WTC11 (cell line): ENCODE measurements at regions not wholly inside any gene's neighbourhood (a gene's known extent, or its start where the extent isn't known, plus 50 kb on each side); places are given as distances from the start of the nearest gene placed in this dataset.

Experiments used
- ATAC-seq: fragments of 200-7000 bp; cut with Tn5 transposase; 2 replicates; pipeline ENCODE4 v1.10.0; 2021; ENCODE audit warnings: mild to moderate bottlenecking, moderate library complexity
- CTCF ChIA-PET: fragments of 300-600 bp; sonication (Branson Sonifier 250); formaldehyde crosslinking; loops from one replicate; lab custom pipeline; 2021; ENCODE audit warnings: antibody characterized with exemption; lab: Charles Lee
- POLR2A ChIA-PET: fragments of 350-600 bp; sonication (Branson Sonifier 250); formaldehyde crosslinking; loops from one replicate; lab custom pipeline; 2021; ENCODE audit warnings: antibody characterized with exemption; lab: Charles Lee
- DNase-seq: peaks from one replicate; pipeline ENCODE4 v3.0.0; 2021; ENCODE audit warnings: low spot score
- H3K27ac Mint-ChIP-seq: 2 replicates; pipeline ENCODE4 v1.8.0; 2021; ENCODE audit warnings: mixed read lengths
- H3K27me3 Mint-ChIP-seq: 2 replicates; pipeline ENCODE4 v1.8.0; 2021; ENCODE audit warnings: low read depth, mild to moderate bottlenecking, moderate library complexity, mixed read lengths
- H3K36me3 Mint-ChIP-seq: 2 replicates; pipeline ENCODE4 v1.8.0; 2021; ENCODE audit warnings: mixed read lengths
- H3K4me1 Mint-ChIP-seq: 2 replicates; pipeline ENCODE4 v1.8.0; 2022; ENCODE audit warnings: mixed read lengths
- H3K4me3 Mint-ChIP-seq: 2 replicates; pipeline ENCODE4 v1.8.0; 2021; ENCODE audit warnings: mild to moderate bottlenecking, moderate library complexity, mixed read lengths
- H3K9me3 Mint-ChIP-seq: 2 replicates; pipeline ENCODE4 v1.8.0; 2021; ENCODE audit warnings: mixed read lengths
- CREB1 ChIP-seq: sonication (generic); formaldehyde crosslinking; IDR thresholded peaks from 2 replicates; pipeline ENCODE4 v1.8.0; 2023; ENCODE audit warnings: mild to moderate bottlenecking, missing genetic modification reagents
- E2F4 ChIP-seq: sonication (generic); formaldehyde crosslinking; IDR thresholded peaks from 2 replicates; pipeline ENCODE4 v1.8.1; 2022; ENCODE audit warnings: low read depth, mild to moderate bottlenecking, moderate library complexity, missing genetic modification reagents, borderline replicate concordance
- ERG ChIP-seq: fragments of 250-450 bp; sonication (Bioruptor Pico); IDR thresholded peaks from 2 replicates; pipeline ENCODE4 v1.8.0; 2021; ENCODE audit warnings: mild to moderate bottlenecking
- ESRRA ChIP-seq: sonication (generic); formaldehyde crosslinking; IDR thresholded peaks from 2 replicates; pipeline ENCODE4 v1.8.1; 2022; ENCODE audit warnings: mild to moderate bottlenecking, missing genetic modification reagents, borderline replicate concordance
- FOXJ3 ChIP-seq: sonication (generic); formaldehyde crosslinking; IDR thresholded peaks from 2 replicates; pipeline ENCODE4 v1.9.0; 2021; ENCODE audit warnings: missing genetic modification reagents, mild to moderate bottlenecking, borderline replicate concordance
- FOXK1 ChIP-seq: sonication (generic); formaldehyde crosslinking; IDR thresholded peaks from 2 replicates; pipeline ENCODE4 v1.8.0; 2022; ENCODE audit warnings: mild to moderate bottlenecking, moderate library complexity, missing genetic modification reagents
- FOXP1 ChIP-seq: sonication (generic); formaldehyde crosslinking; IDR thresholded peaks from 2 replicates; pipeline ENCODE4 v1.8.0; 2022; ENCODE audit warnings: missing genetic modification reagents, mild to moderate bottlenecking, moderate library complexity, borderline replicate concordance
- FOXP4 ChIP-seq: sonication (generic); formaldehyde crosslinking; IDR thresholded peaks from 2 replicates; pipeline ENCODE4 v1.8.0; 2022; ENCODE audit warnings: mild to moderate bottlenecking, missing genetic modification reagents
- MXD4 ChIP-seq: fragments of 250-450 bp; sonication (Bioruptor Pico); IDR thresholded peaks from 2 replicates; pipeline ENCODE4 v1.8.0; 2021; ENCODE audit warnings: mild to moderate bottlenecking, moderate library complexity, borderline replicate concordance
- NR1H2 ChIP-seq: sonication (generic); formaldehyde crosslinking; IDR thresholded peaks from 2 replicates; pipeline ENCODE4 v1.9.0; 2021; ENCODE audit warnings: mild to moderate bottlenecking, moderate library complexity, missing genetic modification reagents
- RELA ChIP-seq: sonication (generic); formaldehyde crosslinking; IDR thresholded peaks from 2 replicates; pipeline ENCODE4 v1.8.1; 2022; ENCODE audit warnings: missing genetic modification reagents, mild to moderate bottlenecking, borderline replicate concordance
- SP1 ChIP-seq: sonication (generic); formaldehyde crosslinking; conservative IDR thresholded peaks from 2 replicates; pipeline ENCODE4 v1.8.1; 2022; ENCODE audit warnings: missing genetic modification reagents
- TEAD1 ChIP-seq: sonication (generic); formaldehyde crosslinking; IDR thresholded peaks from 2 replicates; pipeline ENCODE4 v1.8.0; 2022; ENCODE audit warnings: mild to moderate bottlenecking, missing genetic modification reagents
- USF1 ChIP-seq: sonication (generic); formaldehyde crosslinking; IDR thresholded peaks from 2 replicates; pipeline ENCODE4 v1.8.0; 2022; ENCODE audit warnings: mild to moderate bottlenecking, missing genetic modification reagents
- ZNF219 ChIP-seq: sonication (generic); formaldehyde crosslinking; IDR thresholded peaks from 2 replicates; pipeline ENCODE4 v1.8.0; 2023; ENCODE audit warnings: missing genetic modification reagents, mild to moderate bottlenecking, borderline replicate concordance
- ZNF232 ChIP-seq: sonication (generic); formaldehyde crosslinking; IDR thresholded peaks from 2 replicates; pipeline ENCODE4 v1.8.0; 2022; ENCODE audit warnings: mild to moderate bottlenecking, missing genetic modification reagents
- ZNF317 ChIP-seq: sonication (generic); formaldehyde crosslinking; IDR thresholded peaks from 2 replicates; pipeline ENCODE4 v1.8.1; 2023; ENCODE audit warnings: low read depth, mild to moderate bottlenecking, moderate library complexity, missing genetic modification reagents, borderline replicate concordance
- ZNF416 ChIP-seq: fragments of 250-450 bp; sonication (Bioruptor Pico); IDR thresholded peaks from 2 replicates; pipeline ENCODE4 v1.9.0; 2021; ENCODE audit warnings: mild to moderate bottlenecking, inconsistent platforms
- ZNF423 ChIP-seq: fragments of 250-450 bp; sonication (Bioruptor Pico); IDR thresholded peaks from 2 replicates; pipeline ENCODE4 v2.1.2; 2022; ENCODE audit warnings: mild to moderate bottlenecking, moderate library complexity
- TF ChIP-seq, protein P1 (sequence below): fragments of 200-600 bp; IDR thresholded peaks from 2 replicates; pipeline ENCODE4 v1.8.0; 2022; ENCODE audit warnings: antibody characterized with exemption
- TF ChIP-seq, protein P2 (sequence below): sonication (generic); formaldehyde crosslinking; IDR thresholded peaks from 2 replicates; pipeline ENCODE4 v1.8.0; 2022; ENCODE audit warnings: mild to moderate bottlenecking, missing genetic modification reagents
- TF ChIP-seq, protein P3 (sequence below): fragments of 250-450 bp; sonication (Bioruptor Pico); IDR thresholded peaks from 2 replicates; pipeline ENCODE4 v1.9.0; 2021; ENCODE audit warnings: mild to moderate bottlenecking
- TF ChIP-seq, protein P4 (sequence below): sonication (generic); formaldehyde crosslinking; IDR thresholded peaks from 2 replicates; pipeline ENCODE4 v1.8.1; 2023; ENCODE audit warnings: mild to moderate bottlenecking, missing genetic modification reagents

GRCh38 chr21:15524855-15525254 is 204.9 kb upstream of the USP25 start (continued):
- no peak for TF ChIP-seq FOXP4 (CRISPR knock-in tag)

DNA sequence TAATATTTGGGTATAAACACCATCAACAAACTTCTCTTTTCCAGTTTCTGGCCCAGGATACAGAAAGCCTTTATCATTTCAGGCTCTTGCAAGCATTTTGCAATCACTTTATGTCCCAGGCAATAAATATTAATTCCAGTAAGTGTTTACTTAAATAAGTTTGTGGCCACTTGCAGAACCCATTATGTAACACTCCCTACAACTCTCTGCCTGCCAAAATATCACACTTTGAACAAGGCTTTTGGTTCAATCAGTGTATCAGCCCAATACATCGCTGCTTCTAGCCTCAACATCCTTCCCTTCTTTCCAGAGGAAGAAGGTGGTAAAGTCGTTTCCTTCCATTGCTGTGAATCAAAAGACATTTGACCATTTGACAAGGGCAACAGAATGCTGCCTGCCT is 203.0 kb upstream of the USP25 start:
- no peaks in the 10 kb centered on the region for H3K27me3 Mint-ChIP-seq

DNA sequence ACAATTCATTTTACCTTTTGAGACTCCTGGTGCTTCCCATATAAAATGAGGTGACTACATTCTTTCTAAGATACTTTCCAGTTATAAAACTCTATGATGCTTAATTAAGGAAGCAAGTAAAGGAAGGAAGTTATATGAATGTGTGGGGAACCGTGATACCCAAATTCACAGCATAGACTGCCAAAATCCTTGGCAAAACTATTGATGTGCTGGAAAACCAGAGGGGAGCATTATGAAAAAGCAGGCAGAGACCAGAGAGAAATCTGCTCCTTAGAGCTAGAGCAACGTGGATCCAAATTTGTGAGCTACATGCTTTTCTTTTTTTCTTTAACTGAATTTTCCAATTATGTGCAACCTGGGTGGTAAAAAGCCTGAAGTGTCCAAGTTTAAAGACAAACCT is 201.4 kb upstream of the USP25 start:
- DNase-seq (no peak), ATAC-seq (no peak)
- Mint-ChIP-seq H3K4me3 (no peak overlapping the region), H3K36me3 (no peaks in the 10 kb centered on the region), H3K9me3 (peaks cover 6% of the 10 kb centered on the region; the same call in 1 of the 2 replicates), H3K27ac (no peak overlapping the region), H3K4me1 (no peaks in the 10 kb centered on the region), H3K27me3 (no peaks in the 10 kb centered on the region)
- ChIA-PET POLR2A (no interaction called here), CTCF (no interaction called here)
- no peak for TF ChIP-seq ZNF219 (CRISPR knock-in tag)
- TF ChIP-seq NR1H2 (CRISPR knock-in tag), result no peak
- TF ChIP-seq ERG, result no peak
- TF ChIP-seq RELA (CRISPR knock-in tag), result no peak
- no peak for TF ChIP-seq FOXP1
- TF ChIP-seq MXD4 (CRISPR knock-in tag), result no peak
- TF ChIP-seq USF1 (CRISPR knock-in tag), result no peak
- no peak for TF ChIP-seq E2F4 (CRISPR knock-in tag)
- TF ChIP-seq, protein P1, sequence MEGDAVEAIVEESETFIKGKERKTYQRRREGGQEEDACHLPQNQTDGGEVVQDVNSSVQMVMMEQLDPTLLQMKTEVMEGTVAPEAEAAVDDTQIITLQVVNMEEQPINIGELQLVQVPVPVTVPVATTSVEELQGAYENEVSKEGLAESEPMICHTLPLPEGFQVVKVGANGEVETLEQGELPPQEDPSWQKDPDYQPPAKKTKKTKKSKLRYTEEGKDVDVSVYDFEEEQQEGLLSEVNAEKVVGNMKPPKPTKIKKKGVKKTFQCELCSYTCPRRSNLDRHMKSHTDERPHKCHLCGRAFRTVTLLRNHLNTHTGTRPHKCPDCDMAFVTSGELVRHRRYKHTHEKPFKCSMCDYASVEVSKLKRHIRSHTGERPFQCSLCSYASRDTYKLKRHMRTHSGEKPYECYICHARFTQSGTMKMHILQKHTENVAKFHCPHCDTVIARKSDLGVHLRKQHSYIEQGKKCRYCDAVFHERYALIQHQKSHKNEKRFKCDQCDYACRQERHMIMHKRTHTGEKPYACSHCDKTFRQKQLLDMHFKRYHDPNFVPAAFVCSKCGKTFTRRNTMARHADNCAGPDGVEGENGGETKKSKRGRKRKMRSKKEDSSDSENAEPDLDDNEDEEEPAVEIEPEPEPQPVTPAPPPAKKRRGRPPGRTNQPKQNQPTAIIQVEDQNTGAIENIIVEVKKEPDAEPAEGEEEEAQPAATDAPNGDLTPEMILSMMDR, result no peak
- no peak for TF ChIP-seq ZNF416 (CRISPR knock-in tag)
- TF ChIP-seq SP1 (CRISPR knock-in tag), result no peak
- TF ChIP-seq FOXP4 (CRISPR knock-in tag), result no peak

More for the DNA sequence above, 203.0 kb upstream of the USP25 start:
- DNase-seq, result no peak
- H3K36me3 Mint-ChIP-seq, result no peaks in the 10 kb centered on the region
- H3K27ac Mint-ChIP-seq, result no peak overlapping the region
- TF ChIP-seq CREB1 (CRISPR knock-in tag) (no peak), ESRRA (CRISPR knock-in tag) (no peak), ZNF317 (no peak), ZNF232 (CRISPR knock-in tag) (no peak), TEAD1 (CRISPR knock-in tag) (no peak), SP1 (CRISPR knock-in tag) (no peak), ZNF423 (no peak), FOXK1 (no peak), FOXJ3 (no peak)
- TF ChIP-seq, protein P2, sequence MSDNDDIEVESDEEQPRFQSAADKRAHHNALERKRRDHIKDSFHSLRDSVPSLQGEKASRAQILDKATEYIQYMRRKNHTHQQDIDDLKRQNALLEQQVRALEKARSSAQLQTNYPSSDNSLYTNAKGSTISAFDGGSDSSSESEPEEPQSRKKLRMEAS (CRISPR knock-in tag), result no peak
- TF ChIP-seq, protein P3, sequence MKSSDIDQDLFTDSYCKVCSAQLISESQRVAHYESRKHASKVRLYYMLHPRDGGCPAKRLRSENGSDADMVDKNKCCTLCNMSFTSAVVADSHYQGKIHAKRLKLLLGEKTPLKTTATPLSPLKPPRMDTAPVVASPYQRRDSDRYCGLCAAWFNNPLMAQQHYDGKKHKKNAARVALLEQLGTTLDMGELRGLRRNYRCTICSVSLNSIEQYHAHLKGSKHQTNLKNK (CRISPR knock-in tag), result no peak
- TF ChIP-seq, protein P4, sequence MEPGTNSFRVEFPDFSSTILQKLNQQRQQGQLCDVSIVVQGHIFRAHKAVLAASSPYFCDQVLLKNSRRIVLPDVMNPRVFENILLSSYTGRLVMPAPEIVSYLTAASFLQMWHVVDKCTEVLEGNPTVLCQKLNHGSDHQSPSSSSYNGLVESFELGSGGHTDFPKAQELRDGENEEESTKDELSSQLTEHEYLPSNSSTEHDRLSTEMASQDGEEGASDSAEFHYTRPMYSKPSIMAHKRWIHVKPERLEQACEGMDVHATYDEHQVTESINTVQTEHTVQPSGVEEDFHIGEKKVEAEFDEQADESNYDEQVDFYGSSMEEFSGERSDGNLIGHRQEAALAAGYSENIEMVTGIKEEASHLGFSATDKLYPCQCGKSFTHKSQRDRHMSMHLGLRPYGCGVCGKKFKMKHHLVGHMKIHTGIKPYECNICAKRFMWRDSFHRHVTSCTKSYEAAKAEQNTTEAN (CRISPR knock-in tag), result no peak
- no peak overlapping the region for H3K4me3 Mint-ChIP-seq
- ATAC-seq, result no peak
- ChIA-PET POLR2A (no interaction called here), CTCF (no interaction called here)
- H3K4me1 Mint-ChIP-seq, result no peaks in the 10 kb centered on the region
- peaks cover 6% of the 10 kb centered on the region; the same call in 1 of the 2 replicates for H3K9me3 Mint-ChIP-seq
